Gastrocnemius medialis (tissue), 4 donors: ENCODE measurements at regions not wholly inside any gene's neighbourhood (a gene's known extent, or its start where the extent isn't known, plus 50 kb on each side); places are given as distances from the start of the nearest gene placed in this dataset.

Source experiments
- POLR2A ChIP-seq, 2 donors: fragments of 450-650 bp; IDR thresholded peaks; one replicate each; pipeline ENCODE4 v1.6.1; 2017; ENCODE audit warnings: antibody characterized with exemption in 2 of 2, mild to moderate bottlenecking in 2 of 2, moderate library complexity in 2 of 2
- TF ChIP-seq, protein P1 (sequence below), 5 experiments: fragments of 450-650 bp in 3 of 5; fragments of 200-600 bp in 2 of 5; sonication (generic) in 2 of 5; IDR thresholded peaks in 4 of 5; conservative IDR thresholded peaks in 1 of 5; 1 replicate in 4 of 5; 2 replicates in 1 of 5; pipeline ENCODE4 v1.5.1; 2016 to 2019; ENCODE audit warnings: antibody characterized with exemption in 5 of 5, mild to moderate bottlenecking in 3 of 5, moderate library complexity in 3 of 5

DNA sequence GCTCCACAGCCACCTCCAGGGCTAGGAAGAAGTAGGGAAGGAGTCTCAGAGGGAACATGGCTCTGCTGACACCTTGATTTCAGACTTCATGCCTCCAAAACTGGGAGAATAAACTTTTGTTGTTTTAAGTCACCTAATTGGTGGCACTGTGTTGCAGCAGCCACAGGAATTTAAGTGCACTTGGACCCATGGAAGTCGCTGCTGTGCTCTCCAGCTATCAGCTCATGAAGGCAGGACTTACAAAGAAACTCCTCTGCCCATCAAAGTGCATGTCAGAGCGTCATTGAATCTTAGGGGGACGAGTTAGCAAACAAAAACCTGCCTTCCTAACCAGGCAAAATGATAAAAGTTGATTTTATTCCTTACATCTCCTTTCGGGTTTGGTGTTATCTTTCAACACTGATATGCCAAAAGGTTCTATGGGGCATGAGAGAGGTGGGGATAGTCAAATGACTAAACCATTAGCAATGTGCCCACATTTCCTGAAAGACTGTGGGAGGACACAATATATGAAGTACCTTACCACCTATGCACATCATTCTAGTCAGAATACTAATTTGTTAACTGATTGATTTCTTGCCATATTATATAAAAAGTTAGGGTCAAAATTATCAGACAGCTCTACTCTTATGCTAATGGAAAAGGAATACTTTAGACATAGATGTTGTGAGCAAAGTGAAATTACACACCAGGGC is 235.8 kb upstream of the TNP1 start:
- TF ChIP-seq, protein P1, sequence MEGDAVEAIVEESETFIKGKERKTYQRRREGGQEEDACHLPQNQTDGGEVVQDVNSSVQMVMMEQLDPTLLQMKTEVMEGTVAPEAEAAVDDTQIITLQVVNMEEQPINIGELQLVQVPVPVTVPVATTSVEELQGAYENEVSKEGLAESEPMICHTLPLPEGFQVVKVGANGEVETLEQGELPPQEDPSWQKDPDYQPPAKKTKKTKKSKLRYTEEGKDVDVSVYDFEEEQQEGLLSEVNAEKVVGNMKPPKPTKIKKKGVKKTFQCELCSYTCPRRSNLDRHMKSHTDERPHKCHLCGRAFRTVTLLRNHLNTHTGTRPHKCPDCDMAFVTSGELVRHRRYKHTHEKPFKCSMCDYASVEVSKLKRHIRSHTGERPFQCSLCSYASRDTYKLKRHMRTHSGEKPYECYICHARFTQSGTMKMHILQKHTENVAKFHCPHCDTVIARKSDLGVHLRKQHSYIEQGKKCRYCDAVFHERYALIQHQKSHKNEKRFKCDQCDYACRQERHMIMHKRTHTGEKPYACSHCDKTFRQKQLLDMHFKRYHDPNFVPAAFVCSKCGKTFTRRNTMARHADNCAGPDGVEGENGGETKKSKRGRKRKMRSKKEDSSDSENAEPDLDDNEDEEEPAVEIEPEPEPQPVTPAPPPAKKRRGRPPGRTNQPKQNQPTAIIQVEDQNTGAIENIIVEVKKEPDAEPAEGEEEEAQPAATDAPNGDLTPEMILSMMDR (IDR thresholded peaks at IDR 0.05 in 4 of 5, conservative IDR thresholded peaks at IDR 0.05 in 1 of 5): no peak
- no peak for TF ChIP-seq POLR2A (IDR thresholded peaks at IDR 0.05)
